RWPE1 (cell line): ENCODE measurements at regions not wholly inside any gene's neighbourhood (a gene's known extent, or its start where the extent isn't known, plus 50 kb on each side); places are given as distances from the start of the nearest gene placed in this dataset.

ENCODE experiments used
- CTCF ChIA-PET: fragments of 350-600 bp; sonication (Branson Sonifier 250); formaldehyde crosslinking; extraction: SDS; loops from one replicate; lab custom pipeline; 2021; lab: Yijun Ruan, JAX
- POLR2A ChIA-PET: fragments of 400-600 bp; formaldehyde crosslinking; extraction: SDS; loops from one replicate; lab custom pipeline; 2020; ENCODE audit warnings: antibody characterized with exemption; ENCODE audit not compliant: low non-redundant PET; lab: Yijun Ruan, JAX
- DNase-seq: peaks from one replicate; pipeline ENCODE4 v3.0.0; 2012; ENCODE audit warnings: low spot score
- H3K27ac ChIP-seq: fragments of 450-650 bp; 2 replicates; pipeline ENCODE4 v1.5.1; 2017
- TF ChIP-seq, protein P1 (sequence below): fragments of 450-650 bp; conservative IDR thresholded peaks from 2 replicates; pipeline ENCODE4 v1.5.1; 2017; ENCODE audit warnings: low read depth, mild to moderate bottlenecking

DNA sequence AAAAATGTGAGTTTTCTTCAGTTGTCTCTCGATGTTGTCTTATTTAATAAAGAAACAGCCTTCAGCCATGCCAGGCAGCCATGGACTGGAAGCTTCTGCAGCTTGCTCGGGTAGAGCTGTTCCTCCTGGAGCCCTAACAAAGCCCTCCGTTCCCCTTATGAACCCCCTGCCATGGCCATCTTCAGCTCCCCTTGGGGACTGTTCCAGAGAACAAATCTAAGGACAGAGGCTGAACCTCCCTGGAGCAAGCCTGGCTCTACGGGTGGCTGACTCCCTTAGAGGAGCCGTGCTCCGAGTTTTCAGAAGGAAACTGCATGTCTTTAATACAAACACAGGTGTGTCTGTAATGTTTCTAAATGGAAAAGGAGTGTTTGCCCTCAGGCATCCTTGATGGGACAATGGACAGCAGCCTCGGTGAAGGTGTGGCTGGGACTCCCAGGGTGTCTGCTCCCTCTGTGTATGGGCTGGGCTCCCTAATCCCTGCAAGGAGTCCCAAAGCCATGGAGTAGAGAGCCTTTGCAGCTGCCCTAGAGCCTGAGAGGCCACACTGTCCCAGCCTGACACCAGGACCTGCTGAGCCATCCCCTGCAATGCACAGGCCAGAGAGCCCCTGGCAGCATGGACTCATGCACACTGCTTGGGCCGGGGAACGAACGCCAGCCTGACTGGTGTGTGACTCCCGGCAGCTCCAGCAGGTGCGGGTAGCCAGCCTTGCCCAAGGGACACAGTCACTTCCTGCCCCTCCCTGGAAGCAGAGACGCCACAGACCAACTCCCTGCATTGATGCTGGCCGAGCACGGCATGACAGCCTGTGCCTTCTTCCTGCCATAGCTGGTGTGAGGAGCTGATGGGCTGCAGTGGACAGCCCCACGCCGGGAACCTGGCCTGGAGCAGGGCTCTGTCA, 381.8 kb downstream of the TCERG1L start:
- ChIA-PET POLR2A (interaction anchor here (0.6 kb wide), 1 partner anchor 372 kb away, joined by 3 read pairs; no protein-coding TSS in a partner anchor), CTCF (no interaction called here)
- no peak overlapping the region for H3K27ac ChIP-seq
- TF ChIP-seq, protein P1, sequence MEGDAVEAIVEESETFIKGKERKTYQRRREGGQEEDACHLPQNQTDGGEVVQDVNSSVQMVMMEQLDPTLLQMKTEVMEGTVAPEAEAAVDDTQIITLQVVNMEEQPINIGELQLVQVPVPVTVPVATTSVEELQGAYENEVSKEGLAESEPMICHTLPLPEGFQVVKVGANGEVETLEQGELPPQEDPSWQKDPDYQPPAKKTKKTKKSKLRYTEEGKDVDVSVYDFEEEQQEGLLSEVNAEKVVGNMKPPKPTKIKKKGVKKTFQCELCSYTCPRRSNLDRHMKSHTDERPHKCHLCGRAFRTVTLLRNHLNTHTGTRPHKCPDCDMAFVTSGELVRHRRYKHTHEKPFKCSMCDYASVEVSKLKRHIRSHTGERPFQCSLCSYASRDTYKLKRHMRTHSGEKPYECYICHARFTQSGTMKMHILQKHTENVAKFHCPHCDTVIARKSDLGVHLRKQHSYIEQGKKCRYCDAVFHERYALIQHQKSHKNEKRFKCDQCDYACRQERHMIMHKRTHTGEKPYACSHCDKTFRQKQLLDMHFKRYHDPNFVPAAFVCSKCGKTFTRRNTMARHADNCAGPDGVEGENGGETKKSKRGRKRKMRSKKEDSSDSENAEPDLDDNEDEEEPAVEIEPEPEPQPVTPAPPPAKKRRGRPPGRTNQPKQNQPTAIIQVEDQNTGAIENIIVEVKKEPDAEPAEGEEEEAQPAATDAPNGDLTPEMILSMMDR = no peak
- no peak for DNase-seq

DNA sequence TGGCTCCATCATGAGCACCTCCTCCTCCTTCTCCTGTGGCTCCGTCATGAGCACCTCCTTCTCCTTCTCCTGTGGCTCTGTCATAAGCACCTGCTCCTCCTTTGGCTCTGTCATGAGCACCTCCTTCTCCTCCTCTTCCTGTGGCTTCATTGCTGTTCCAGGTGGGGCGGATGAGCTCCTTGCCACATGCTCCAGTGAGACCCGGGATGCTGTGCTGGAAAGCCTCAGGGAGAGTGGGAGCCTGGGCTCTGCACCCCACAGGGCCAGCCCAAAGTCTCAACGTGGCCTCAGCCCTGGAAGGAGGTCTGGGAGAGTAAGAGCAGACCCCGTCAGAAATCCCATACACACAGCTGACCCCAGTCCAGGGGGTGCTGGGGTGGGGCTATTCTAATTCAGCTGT, 380.7 kb downstream of the TCERG1L start:
- CTCF ChIA-PET = no interaction called here
- H3K27ac ChIP-seq = no peak overlapping the region
- TF ChIP-seq, protein P1 = no peak
- no peak for DNase-seq
- POLR2A ChIA-PET = no interaction called here

DNA sequence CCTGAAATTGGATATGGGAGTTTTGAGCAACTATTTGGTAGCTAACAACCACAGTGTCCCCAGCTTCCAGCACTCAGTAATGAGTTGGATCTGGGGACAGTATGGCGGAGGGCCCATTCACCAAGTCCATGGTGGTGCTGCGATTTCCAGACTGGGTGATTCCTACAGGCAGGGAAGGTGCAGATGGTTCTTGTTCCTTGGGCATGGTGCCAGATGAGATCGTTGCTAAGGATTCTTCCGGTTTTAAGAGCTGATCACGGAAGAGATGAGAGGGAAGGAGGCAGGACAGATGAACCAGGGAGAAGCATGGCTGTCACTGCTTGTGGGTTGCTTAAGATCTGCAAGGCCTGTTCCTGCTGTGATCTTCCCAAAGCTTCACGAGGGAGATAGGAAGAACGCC, 380.3 kb downstream of the TCERG1L start:
- no peak overlapping the region for H3K27ac ChIP-seq
- no peak for DNase-seq
- POLR2A ChIA-PET = no interaction called here
- CTCF ChIA-PET = no interaction called here
- TF ChIP-seq, protein P1 = no peak

DNA sequence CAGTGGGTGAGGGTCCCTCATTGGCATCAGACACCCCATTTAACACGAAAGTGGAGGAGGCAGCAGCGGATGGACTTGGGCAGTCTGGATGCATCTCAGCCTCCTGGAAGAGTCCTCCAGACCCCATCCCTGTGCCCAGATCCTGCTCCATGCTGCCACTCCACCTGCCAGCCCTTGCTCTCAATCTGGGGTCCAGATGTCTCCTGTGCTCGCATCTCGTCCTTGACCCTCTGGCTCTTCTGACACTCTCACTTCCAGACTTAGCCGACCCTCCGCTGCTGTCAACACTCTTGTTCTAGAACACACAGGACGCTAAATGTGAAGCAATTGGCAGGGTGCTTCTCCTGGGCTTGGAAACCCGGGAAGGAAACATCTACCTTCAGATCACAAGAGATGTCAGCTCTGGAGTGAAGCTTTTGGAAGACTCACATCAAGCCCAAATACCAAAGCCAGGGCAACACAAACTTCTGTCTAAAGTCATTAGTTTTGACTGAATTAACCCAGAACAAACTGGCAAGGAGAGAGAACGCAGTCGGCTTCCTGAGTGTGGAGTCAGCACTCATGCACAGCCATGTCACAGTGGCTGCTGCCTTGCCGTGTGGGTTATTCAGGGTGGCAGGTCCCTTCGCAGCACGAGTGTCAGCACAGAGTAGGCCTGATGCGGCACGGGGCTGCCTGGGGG, 379.1 kb downstream of the TCERG1L start:
- CTCF ChIA-PET = no interaction called here

DNA sequence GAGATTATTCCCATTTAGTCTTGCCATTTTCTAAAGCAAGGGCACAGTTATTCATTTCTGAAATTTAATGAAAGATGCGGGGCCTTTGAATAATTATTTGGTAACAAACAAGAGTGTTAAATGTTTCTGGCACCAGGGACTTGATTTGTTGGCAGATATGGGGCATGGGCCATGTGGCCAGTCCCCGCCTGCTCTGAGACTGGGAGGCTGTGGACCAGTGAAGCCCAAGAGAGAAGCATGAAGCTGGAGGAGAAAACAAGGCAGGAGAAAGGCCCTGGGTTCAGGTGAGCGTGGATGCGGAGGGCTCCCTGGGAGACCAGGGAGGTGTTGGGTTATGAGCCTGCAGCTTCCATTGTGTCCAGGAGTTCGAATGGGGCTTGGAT, 378.5 kb downstream of the TCERG1L start:
- no peak for DNase-seq
- CTCF ChIA-PET = no interaction called here
- no peak overlapping the region for H3K27ac ChIP-seq
- TF ChIP-seq, protein P1 = no peak
- POLR2A ChIA-PET = no interaction called here

More for the DNA sequence above, 379.1 kb downstream of the TCERG1L start:
- TF ChIP-seq, protein P1 = no peak
- DNase-seq = no peak
- POLR2A ChIA-PET = no interaction called here
- H3K27ac ChIP-seq = no peak overlapping the region

DNA sequence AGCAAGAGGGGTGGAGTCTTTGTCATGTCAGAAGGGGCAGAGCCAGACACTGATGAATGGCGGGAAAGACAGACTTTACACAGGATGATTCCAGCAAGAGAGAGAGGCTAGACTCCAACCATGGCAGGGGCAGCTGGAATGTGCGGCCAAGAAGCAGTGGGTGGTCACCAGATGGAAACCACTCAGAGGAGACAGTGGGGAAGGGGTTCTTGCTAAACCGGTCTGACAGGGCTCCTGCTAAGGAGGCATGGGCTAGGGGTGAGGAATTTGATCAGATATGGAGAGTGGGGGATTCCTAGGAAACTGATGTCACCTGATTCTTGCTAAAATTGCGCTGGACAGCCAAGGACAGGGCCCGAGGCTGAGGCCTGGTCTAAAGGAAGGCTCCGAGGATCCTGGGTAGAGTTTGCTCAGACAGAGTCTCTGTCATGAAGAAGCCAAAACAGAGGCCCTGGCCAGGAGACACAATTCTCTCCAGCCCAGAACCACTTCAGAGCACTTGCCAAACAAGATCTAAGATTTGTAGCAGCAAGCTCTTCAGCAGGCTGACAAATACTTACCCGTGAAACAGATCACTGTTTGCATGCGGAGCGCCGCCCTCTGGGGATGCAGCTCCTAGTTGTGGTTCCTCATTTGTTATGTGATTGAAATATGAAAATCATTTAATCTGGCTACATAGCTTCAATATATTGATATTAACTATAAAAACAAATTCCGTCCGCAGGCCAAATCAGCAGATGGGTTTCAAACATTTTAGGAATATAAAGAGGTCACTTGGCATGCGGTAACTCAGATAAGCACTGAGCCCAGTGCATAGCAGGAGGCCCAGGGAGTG, 377.0 kb downstream of the TCERG1L start:
- ChIA-PET CTCF (no interaction called here), POLR2A (no interaction called here)
- H3K27ac ChIP-seq = no peak overlapping the region
- no peak for DNase-seq
- TF ChIP-seq, protein P1 = no peak
